Lower lobe of right lung (tissue), 2 donors: ENCODE measurements at regions not wholly inside any gene's neighbourhood (a gene's known extent, or its start where the extent isn't known, plus 50 kb on each side); places are given as distances from the start of the nearest gene placed in this dataset.
"Not testable (repeated sequence)": the region's sequence is repeated elsewhere in the genome, so short reads cannot be mapped to it uniquely, and the experiment has no call there.

ENCODE experiments used
- ATAC-seq, 2 donors: fragments of 200-7000 bp; cut with Tn5 transposase; one replicate each; pipeline ENCODE4 v1.9.1; 2020 to 2022; ENCODE audit warnings: mild to moderate bottlenecking in 2 of 2, moderate library complexity in 2 of 2
- DNase-seq: peaks from one replicate; pipeline ENCODE4 v3.0.0-alpha.2; 2020
- H3K27ac ChIP-seq: fragments of 200-600 bp; one replicate; pipeline ENCODE4 v1.8.0; 2022
- H3K27me3 ChIP-seq: fragments of 200-600 bp; one replicate; pipeline ENCODE4 v1.8.0; 2022; ENCODE audit warnings: low read depth
- H3K36me3 ChIP-seq: fragments of 200-600 bp; one replicate; pipeline ENCODE4 v1.8.0; 2022; ENCODE audit warnings: mild to moderate bottlenecking
- H3K4me1 ChIP-seq: fragments of 200-600 bp; one replicate; pipeline ENCODE4 v1.8.0; 2022
- H3K4me3 ChIP-seq: fragments of 200-600 bp; one replicate; pipeline ENCODE4 v1.8.0; 2022; ENCODE audit warnings: mild to moderate bottlenecking
- H3K9me3 ChIP-seq: fragments of 200-600 bp; one replicate; pipeline ENCODE4 v1.8.0; 2022
- intact Hi-C: fragments of 100-400 bp; cut with DNase I; formaldehyde crosslinking; loops from one replicate; pipeline ENCODE4 v1.11.0; 2022
- TF ChIP-seq, protein P1 (sequence below): fragments of 200-600 bp; IDR thresholded peaks from one replicate; pipeline ENCODE4 v1.8.0; 2022; ENCODE audit warnings: antibody characterized with exemption, mild to moderate bottlenecking
- donor health status: DM: no; HTN: yes; CAD: no; lungs with severe emphysema.

DNA sequence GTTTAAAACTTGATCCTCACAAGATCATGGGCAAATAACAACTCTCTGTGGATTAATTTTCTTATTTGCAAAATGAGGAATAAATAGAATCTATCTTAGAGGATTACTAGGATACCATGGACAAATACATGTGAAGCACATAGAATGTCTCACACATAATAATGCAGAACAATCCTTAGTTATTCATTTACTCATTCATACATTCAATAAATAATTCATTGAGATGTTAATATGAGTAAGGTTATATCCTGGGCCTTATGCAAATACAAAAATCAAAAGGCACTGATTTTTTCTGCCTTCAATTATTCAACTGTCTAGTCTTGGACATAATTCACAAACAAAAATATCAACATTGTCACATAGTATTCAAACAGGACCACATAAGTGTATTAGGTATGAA lies 654.1 kb downstream of the MECOM start:
- H3K36me3 ChIP-seq, result no peaks in the 10 kb centered on the region
- ATAC-seq, result no peak
- no peak for DNase-seq
- no peaks in the 10 kb centered on the region for H3K27me3 ChIP-seq
- H3K27ac ChIP-seq, result no peak overlapping the region
- intact Hi-C loops, result no loop called here
- no peak overlapping the region for H3K4me3 ChIP-seq
- H3K4me1 ChIP-seq, result no peaks in the 10 kb centered on the region
- TF ChIP-seq, protein P1, sequence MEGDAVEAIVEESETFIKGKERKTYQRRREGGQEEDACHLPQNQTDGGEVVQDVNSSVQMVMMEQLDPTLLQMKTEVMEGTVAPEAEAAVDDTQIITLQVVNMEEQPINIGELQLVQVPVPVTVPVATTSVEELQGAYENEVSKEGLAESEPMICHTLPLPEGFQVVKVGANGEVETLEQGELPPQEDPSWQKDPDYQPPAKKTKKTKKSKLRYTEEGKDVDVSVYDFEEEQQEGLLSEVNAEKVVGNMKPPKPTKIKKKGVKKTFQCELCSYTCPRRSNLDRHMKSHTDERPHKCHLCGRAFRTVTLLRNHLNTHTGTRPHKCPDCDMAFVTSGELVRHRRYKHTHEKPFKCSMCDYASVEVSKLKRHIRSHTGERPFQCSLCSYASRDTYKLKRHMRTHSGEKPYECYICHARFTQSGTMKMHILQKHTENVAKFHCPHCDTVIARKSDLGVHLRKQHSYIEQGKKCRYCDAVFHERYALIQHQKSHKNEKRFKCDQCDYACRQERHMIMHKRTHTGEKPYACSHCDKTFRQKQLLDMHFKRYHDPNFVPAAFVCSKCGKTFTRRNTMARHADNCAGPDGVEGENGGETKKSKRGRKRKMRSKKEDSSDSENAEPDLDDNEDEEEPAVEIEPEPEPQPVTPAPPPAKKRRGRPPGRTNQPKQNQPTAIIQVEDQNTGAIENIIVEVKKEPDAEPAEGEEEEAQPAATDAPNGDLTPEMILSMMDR, result no peak
- H3K9me3 ChIP-seq, result no peaks in the 10 kb centered on the region

DNA sequence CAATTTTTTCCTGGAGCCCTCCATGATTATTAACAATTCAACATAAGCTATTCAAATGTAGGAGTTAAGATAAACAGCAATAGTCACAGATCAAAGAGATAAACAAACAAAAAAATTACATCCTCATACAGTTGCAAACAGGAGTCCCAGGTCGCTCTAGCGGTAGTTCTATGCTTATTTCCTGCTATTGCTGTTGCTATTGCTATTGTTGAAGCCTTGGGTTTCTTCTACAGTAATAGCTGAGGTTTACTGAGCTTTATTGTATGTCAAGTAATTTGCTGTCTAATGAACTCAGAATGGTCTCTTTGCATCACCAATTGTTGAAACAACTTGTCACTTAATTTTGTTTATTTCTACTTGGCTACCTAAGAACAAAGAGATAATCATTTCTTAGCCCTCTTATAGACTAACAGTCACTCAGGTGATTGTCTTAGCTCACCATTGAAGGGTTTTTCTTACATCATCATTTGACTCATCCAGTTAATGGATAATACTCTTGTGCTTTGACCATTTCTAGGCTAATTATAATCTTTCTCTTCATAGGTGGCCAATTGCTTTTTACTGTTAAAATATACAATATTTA lies 654.6 kb downstream of the MECOM start:
- intact Hi-C loops, result no loop called here
- ATAC-seq, result no peak

DNA sequence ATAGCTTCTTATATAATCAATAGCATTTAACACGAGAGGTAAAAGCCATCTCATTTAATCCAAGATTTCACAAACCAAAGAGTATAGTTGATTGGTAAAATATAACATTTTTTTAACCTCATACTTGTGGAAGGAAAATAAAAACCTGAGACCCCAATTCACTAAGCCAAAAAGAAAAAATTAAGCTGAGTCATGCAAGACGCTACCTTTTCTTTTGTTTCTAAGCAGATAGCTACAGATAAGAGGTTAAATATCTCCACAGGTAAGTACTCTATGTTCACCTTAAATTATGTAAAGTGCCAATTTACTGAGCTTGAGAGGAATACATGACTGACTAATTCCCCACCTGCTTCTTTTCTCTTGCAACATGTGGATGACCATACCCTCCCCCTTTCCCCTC lies 656.4 kb downstream of the MECOM start:
- intact Hi-C loops, result no loop called here
- Histone ChIP-seq H3K36me3 (no peaks in the 10 kb centered on the region), H3K27me3 (no peaks in the 10 kb centered on the region), H3K4me1 (no peaks in the 10 kb centered on the region), H3K9me3 (no peaks in the 10 kb centered on the region), H3K27ac (no peak overlapping the region), H3K4me3 (no peak overlapping the region)
- ATAC-seq (no peak), DNase-seq (no peak)
- TF ChIP-seq, protein P1, result no peak

More for the DNA sequence above, 654.6 kb downstream of the MECOM start:
- Histone ChIP-seq H3K27me3 (no peaks in the 10 kb centered on the region), H3K36me3 (no peaks in the 10 kb centered on the region), H3K4me3 (no peak overlapping the region), H3K4me1 (no peaks in the 10 kb centered on the region), H3K9me3 (no peaks in the 10 kb centered on the region), H3K27ac (no peak overlapping the region)
- no peak for DNase-seq
- TF ChIP-seq, protein P1, result no peak

DNA sequence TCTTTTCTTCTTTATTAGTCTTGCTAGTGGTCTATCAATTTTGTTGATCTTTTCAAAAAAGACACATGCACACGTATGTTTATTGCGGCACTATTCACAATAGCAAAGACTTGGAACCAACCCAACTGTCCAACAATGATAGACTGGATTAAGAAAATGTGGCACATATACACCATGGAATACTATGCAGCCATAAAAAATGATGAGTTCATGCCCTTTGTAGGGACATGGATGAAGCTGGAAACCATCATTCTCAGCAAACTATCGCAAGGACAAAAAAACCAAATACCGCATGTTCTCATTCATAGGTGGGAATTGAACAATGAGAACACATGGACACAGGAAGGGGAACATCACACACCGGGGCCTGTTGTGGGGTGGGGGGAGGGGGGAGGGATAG lies 657.1 kb downstream of the MECOM start:
- H3K27ac ChIP-seq, H3K9me3 ChIP-seq, ATAC-seq, H3K36me3 ChIP-seq, DNase-seq, H3K4me3 ChIP-seq, intact Hi-C loops, H3K4me1 ChIP-seq, H3K27me3 ChIP-seq: not testable (repeated sequence)

DNA sequence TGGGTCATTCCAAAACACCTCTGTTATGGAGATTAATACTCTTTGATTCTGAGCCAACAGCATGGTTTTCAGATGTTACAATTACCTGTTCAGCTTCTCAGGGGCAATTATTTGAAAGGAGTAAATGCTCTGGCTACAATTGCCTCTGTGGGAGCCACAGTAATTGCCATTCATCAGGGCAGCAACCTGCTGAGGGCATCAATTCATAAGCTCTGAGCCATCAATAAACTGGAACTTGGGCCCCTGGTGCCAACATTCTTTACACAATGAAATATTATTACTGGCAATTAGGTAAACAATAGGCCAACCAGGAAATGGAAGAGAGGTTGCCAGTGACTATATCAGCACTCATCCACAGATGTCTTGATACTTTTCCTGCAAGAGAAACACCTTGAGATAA lies 660.8 kb downstream of the MECOM start:
- TF ChIP-seq, protein P1, result no peak
- H3K4me3 ChIP-seq, result no peak overlapping the region
- no peaks in the 10 kb centered on the region for H3K9me3 ChIP-seq
- no peak overlapping the region for H3K27ac ChIP-seq
- H3K4me1 ChIP-seq, result no peaks in the 10 kb centered on the region
- no peaks in the 10 kb centered on the region for H3K36me3 ChIP-seq
- no peaks in the 10 kb centered on the region for H3K27me3 ChIP-seq
- intact Hi-C loops, result no loop called here
- no peak for DNase-seq
- no peak for ATAC-seq

DNA sequence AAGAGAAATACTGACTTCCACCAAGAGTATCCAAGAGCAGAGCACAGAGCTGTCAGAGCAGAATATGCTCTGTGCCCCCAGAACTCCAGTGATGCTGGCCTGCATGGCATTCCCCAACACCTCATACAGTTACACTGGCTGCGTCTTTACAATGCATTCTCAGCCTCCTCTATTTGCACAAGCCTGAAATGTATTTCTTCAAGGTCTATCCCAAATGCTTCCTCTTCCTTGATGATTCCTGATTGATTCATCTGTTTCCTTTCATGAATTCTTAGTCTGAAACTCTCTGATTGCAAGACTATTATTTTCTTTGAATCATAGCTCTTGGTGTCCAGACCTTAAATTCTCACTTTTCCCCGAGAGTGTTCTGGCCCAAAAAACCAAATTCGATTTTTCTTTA lies 664.7 kb downstream of the MECOM start:
- DNase-seq (no peak), ATAC-seq (no peak)
- TF ChIP-seq, protein P1, result no peak
- no peaks in the 10 kb centered on the region for H3K9me3 ChIP-seq
- H3K4me3 ChIP-seq, result no peak overlapping the region
- H3K36me3 ChIP-seq, result no peaks in the 10 kb centered on the region
- intact Hi-C loops, result no loop called here
- no peak overlapping the region for H3K27ac ChIP-seq
- no peaks in the 10 kb centered on the region for H3K27me3 ChIP-seq
- no peaks in the 10 kb centered on the region for H3K4me1 ChIP-seq
